ENCODE measurements at regions not wholly inside any gene's neighbourhood (a gene's known extent, or its start where the extent isn't known, plus 50 kb on each side); places are given as distances from the start of the nearest gene placed in this dataset.

GRCh38 chr1:216921866-216922265 is 198.6 kb upstream of the ESRRG start:
- TF ChIP-seq POLR2A (IDR thresholded peaks at IDR 0.05; ENCODE audit: low read depth, low read length) (no peak), POLR2AphosphoS5 (IDR thresholded peaks at IDR 0.05; ENCODE audit: low read depth, low read length) (no peak)

All from GM12892 (cell line).